ENCODE measurements at regions not wholly inside any gene's neighbourhood (a gene's known extent, or its start where the extent isn't known, plus 50 kb on each side); places are given as distances from the start of the nearest gene placed in this dataset.

GRCh38 chr3:70808881-70809280 lies 496.4 kb upstream of the MDFIC2 start:
- no peak for ATAC-seq (ENCODE audit: poor library complexity)
- intact Hi-C loops (cut with DNase I) = no loop called here
- no peak for DNase-seq

- intact Hi-C loops (cut with DNase I) = no loop called here
- DNase-seq (no peak), ATAC-seq (ENCODE audit: poor library complexity) (no peak)
These were observed 494.1 kb upstream of the MDFIC2 start for GRCh38 chr3:70806556-70806955.

- no peak for ATAC-seq (ENCODE audit: poor library complexity)
- DNase-seq = no peak
- intact Hi-C loops (cut with DNase I) = no loop called here
These were observed 493.6 kb upstream of the MDFIC2 start for GRCh38 chr3:70806021-70806420.

GRCh38 chr3:70805061-70805889 lies 492.8 kb upstream of the MDFIC2 start:
- ATAC-seq (ENCODE audit: poor library complexity) = peak; percentile 31
- intact Hi-C loops (cut with DNase I) = no loop called here
- no peak for DNase-seq

GRCh38 chr3:70803891-70804290 lies 491.5 kb upstream of the MDFIC2 start:
- intact Hi-C loops (cut with DNase I) = no loop called here
- ATAC-seq (ENCODE audit: poor library complexity) (no peak), DNase-seq (no peak)

- DNase-seq (no peak), ATAC-seq (ENCODE audit: poor library complexity) (no peak)
- intact Hi-C loops (cut with DNase I) = no loop called here
These were observed 490.9 kb upstream of the MDFIC2 start for GRCh38 chr3:70803319-70803718.

GRCh38 chr3:70800951-70801350 lies 488.5 kb upstream of the MDFIC2 start:
- intact Hi-C loops (cut with DNase I) = no loop called here
- no peak for ATAC-seq (ENCODE audit: poor library complexity)
- no peak for DNase-seq

GRCh38 chr3:70789878-70790277 lies 477.4 kb upstream of the MDFIC2 start:
- ATAC-seq (ENCODE audit: poor library complexity) (no peak), DNase-seq (no peak)
- intact Hi-C loops (cut with DNase I) = no loop called here

- DNase-seq (no peak), ATAC-seq (ENCODE audit: poor library complexity) (no peak)
- intact Hi-C loops (cut with DNase I) = no loop called here
These were observed 468.4 kb upstream of the MDFIC2 start for GRCh38 chr3:70780790-70781189.

GRCh38 chr3:70779296-70779695 lies 466.9 kb upstream of the MDFIC2 start:
- DNase-seq (no peak), ATAC-seq (ENCODE audit: poor library complexity) (no peak)
- intact Hi-C loops (cut with DNase I) = no loop called here

GRCh38 chr3:70776081-70776480 lies 463.6 kb upstream of the MDFIC2 start:
- DNase-seq = no peak
- intact Hi-C loops (cut with DNase I) = no loop called here
- no peak for ATAC-seq (ENCODE audit: poor library complexity)

GRCh38 chr3:70775257-70775656 lies 462.8 kb upstream of the MDFIC2 start:
- no peak for ATAC-seq (ENCODE audit: poor library complexity)

GRCh38 chr3:70774641-70775040 lies 462.2 kb upstream of the MDFIC2 start:
- ATAC-seq (ENCODE audit: poor library complexity) (no peak), DNase-seq (no peak)
- intact Hi-C loops (cut with DNase I) = no loop called here

More at GRCh38 chr3:70775257-70775656, 462.8 kb upstream of the MDFIC2 start:
- DNase-seq = no peak
- intact Hi-C loops (cut with DNase I) = no loop called here

- no peak for DNase-seq
- intact Hi-C loops (cut with DNase I) = no loop called here
- no peak for ATAC-seq (ENCODE audit: poor library complexity)
These were observed 459.1 kb upstream of the MDFIC2 start for GRCh38 chr3:70771426-70772147.

GRCh38 chr3:70770650-70771049 lies 458.2 kb upstream of the MDFIC2 start:
- DNase-seq (no peak), ATAC-seq (ENCODE audit: poor library complexity) (no peak)
- intact Hi-C loops (cut with DNase I) = no loop called here

- intact Hi-C loops (cut with DNase I) = no loop called here
- no peak for DNase-seq
- no peak for ATAC-seq (ENCODE audit: poor library complexity)
These were observed 453.9 kb upstream of the MDFIC2 start for GRCh38 chr3:70766301-70766700.

- DNase-seq = no peak
These were observed 451.5 kb upstream of the MDFIC2 start for GRCh38 chr3:70763894-70764293.

GRCh38 chr3:70757658-70758057 lies 445.2 kb upstream of the MDFIC2 start:
- ATAC-seq (ENCODE audit: poor library complexity) = no peak
- DNase-seq = no peak
- intact Hi-C loops (cut with DNase I) = no loop called here

More at GRCh38 chr3:70763894-70764293, 451.5 kb upstream of the MDFIC2 start:
- intact Hi-C loops (cut with DNase I) = no loop called here
- no peak for ATAC-seq (ENCODE audit: poor library complexity)

GRCh38 chr3:70755526-70755925 lies 443.1 kb upstream of the MDFIC2 start:
- DNase-seq (no peak), ATAC-seq (ENCODE audit: poor library complexity) (no peak)
- intact Hi-C loops (cut with DNase I) = no loop called here

- intact Hi-C loops (cut with DNase I) = no loop called here
- no peak for ATAC-seq (ENCODE audit: poor library complexity)
These were observed 441.9 kb upstream of the MDFIC2 start for GRCh38 chr3:70754314-70754713.

More at GRCh38 chr3:70754314-70754713, 441.9 kb upstream of the MDFIC2 start:
- DNase-seq = no peak

Measured in Right ventricle myocardium superior (tissue), 1 donor.